ENCODE measurements at regions not wholly inside any gene's neighbourhood (a gene's known extent, or its start where the extent isn't known, plus 50 kb on each side); places are given as distances from the start of the nearest gene placed in this dataset.

GRCh38 chrX:39452401-39452800, 645.4 kb downstream of the BCOR start:
- DNase-seq (ENCODE audit: extremely low read depth in 1 of 4, low spot score in 3 of 4) (no peak), FAIRE-seq (no peak), ATAC-seq (no peak)
- 23% methylated on average over 3 of the region's 4 CpGs for WGBS (ENCODE audit: insufficient coverage, low coverage, missing lambda C conversion rate)
- Histone ChIP-seq H3K9me3 (replicated peaks; ENCODE audit: control insufficient read depth, insufficient read depth, low read depth, low read length) (no peaks in the 10 kb centered on the region), H4K20me1 (replicated peaks; ENCODE audit: control insufficient read depth, insufficient read depth, low read length) (no peaks in the 10 kb centered on the region), H3K79me2 (ENCODE audit: control insufficient read depth, insufficient read depth, low read length) (no peaks in the 10 kb centered on the region), H3K4me2 (ENCODE audit: insufficient read depth, low read length) (no peak overlapping the region), H2AFZ (ENCODE audit: low read depth, low read length) (no peak overlapping the region), H3K27ac (ENCODE audit: extremely low read depth, low read depth, low read length) (no peak overlapping the region), H3K9me1 (ENCODE audit: control insufficient read depth, insufficient read depth, low read length) (no peaks in the 10 kb centered on the region), H3K27me3 (ENCODE audit: control insufficient read depth in 2 of 2, insufficient read depth in 2 of 2, low read length in 2 of 2) (no peaks in the 10 kb centered on the region), H3K36me3 (ENCODE audit: control insufficient read depth, insufficient read depth, low read length) (no peaks in the 10 kb centered on the region), H3K9ac (ENCODE audit: insufficient read depth in 1 of 2, low read depth in 2 of 2, low read length in 2 of 2) (no peak overlapping the region), H3K4me3 (no peak overlapping the region), H3K4me1 (replicated peaks in 1 of 2; ENCODE audit: control insufficient read depth in 2 of 2, insufficient read depth in 2 of 2, low read length in 2 of 2) (peaks cover 11 to 23% of the 10 kb centered on the region in 2 experiments; a peak in 3 of 5 replicates)
- in situ Hi-C loops (cut with MboI) (no loop called here), intact Hi-C loops (cut with micrococcal nuclease) (no loop called here)
- POLR2A ChIA-PET = no interaction called here
- TF ChIP-seq MLX (CRISPR knock-in tag; conservative IDR thresholded peaks at IDR 0.05) = no peak
- TF ChIP-seq HNRNPH1 (optimal IDR thresholded peaks at IDR 0.05; ENCODE audit: low read depth, low read length) = no peak
- TF ChIP-seq EZH2 (IDR thresholded peaks at IDR 0.05; ENCODE audit: borderline replicate concordance, low read depth, low read length) = no peak
- TF ChIP-seq LARP7 (IDR thresholded peaks at IDR 0.05) = no peak
- no peak for TF ChIP-seq BDP1 (IDR thresholded peaks at IDR 0.05; ENCODE audit: insufficient read depth, insufficient read length)
- TF ChIP-seq ZNF12 (CRISPR knock-in tag; IDR thresholded peaks at IDR 0.05) = no peak
- no peak for TF ChIP-seq SRF (CRISPR knock-in tag; IDR thresholded peaks at IDR 0.05)
- no peak for TF ChIP-seq ZNF75A (CRISPR knock-in tag; IDR thresholded peaks at IDR 0.05)
- no peak for TF ChIP-seq ILK (tag; IDR thresholded peaks at IDR 0.05; ENCODE audit: borderline replicate concordance, low read depth)
- TF ChIP-seq RERE (CRISPR knock-in tag; IDR thresholded peaks at IDR 0.05; ENCODE audit: borderline replicate concordance) = no peak
- no peak for TF ChIP-seq NFE2L1 (tag; IDR thresholded peaks at IDR 0.05; ENCODE audit: borderline replicate concordance, low read depth)
- BruUV-seq (replicated peaks) = no TSS peak
- CTCF ChIA-PET (ENCODE audit: low intra/inter-chr PET ratio) = no interaction called here
